Caki2 (cell line): ENCODE measurements at regions not wholly inside any gene's neighbourhood (a gene's known extent, or its start where the extent isn't known, plus 50 kb on each side); places are given as distances from the start of the nearest gene placed in this dataset.
A peak's percentile ranks its signal among the peaks of the same experiment; 100 is the strongest.
"Not testable (repeated sequence)": the region's sequence is repeated elsewhere in the genome, so short reads cannot be mapped to it uniquely, and the experiment has no call there.

ENCODE experiments used
- DNase-seq: peaks from one replicate; pipeline ENCODE4 v3.0.0-alpha.2; 2015; ENCODE audit warnings: low read depth
- in situ Hi-C: cut with HindIII; loops from 2 replicates; pipeline ENCODE4 v1.10.0; 2016; ENCODE audit warnings: low sequenced_read_pairs, low pct_unique_long_range_greater_than_20kb, mixed read lengths

- in situ Hi-C loops: no loop called here
- no peak for DNase-seq
Measured at GRCh38 chr3:79973917-79974595, 206.3 kb upstream of the ROBO1 start.

DNA sequence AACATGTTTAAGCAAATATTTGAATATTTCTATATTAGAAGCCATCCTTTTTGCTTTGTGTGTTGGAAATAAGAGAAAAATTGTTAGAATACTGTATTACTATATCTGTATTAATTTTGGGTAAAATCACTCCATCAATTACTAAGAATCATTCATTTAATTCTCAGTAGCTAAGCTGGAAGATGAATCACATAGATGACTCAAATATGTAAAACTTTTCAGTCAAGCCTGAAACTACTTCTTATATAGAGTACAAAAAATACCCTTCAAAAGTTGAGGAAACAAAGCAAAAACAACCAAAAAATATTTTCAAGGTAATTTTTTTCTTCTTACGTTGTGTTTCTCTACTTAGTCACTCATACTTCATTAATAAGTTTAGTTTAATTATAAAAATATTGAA lies 205.7 kb upstream of the ROBO1 start:
- in situ Hi-C loops: no loop called here
- no peak for DNase-seq

DNA sequence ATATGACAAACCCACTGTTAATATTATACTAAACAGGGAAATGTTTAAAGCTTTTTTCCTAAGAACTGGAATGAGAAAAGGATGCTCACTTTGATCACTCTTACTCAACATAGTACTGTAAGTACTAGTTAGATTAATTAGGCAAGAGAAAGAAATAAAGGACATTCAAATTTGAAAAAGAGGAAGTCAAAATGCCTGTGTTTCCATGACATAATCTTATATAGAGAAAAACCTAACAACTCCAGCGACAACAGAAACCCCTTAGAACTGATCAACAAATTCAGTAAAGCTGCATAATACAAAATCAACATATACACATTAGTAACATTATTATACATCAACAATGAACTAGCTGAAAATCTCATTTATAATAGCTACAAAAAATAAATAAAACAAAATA lies 200.6 kb upstream of the ROBO1 start:
- no peak for DNase-seq
- in situ Hi-C loops: no loop called here

- peak; percentile 7 for DNase-seq
Measured at GRCh38 chr3:79960594-79960993, 192.8 kb upstream of the ROBO1 start.

DNA sequence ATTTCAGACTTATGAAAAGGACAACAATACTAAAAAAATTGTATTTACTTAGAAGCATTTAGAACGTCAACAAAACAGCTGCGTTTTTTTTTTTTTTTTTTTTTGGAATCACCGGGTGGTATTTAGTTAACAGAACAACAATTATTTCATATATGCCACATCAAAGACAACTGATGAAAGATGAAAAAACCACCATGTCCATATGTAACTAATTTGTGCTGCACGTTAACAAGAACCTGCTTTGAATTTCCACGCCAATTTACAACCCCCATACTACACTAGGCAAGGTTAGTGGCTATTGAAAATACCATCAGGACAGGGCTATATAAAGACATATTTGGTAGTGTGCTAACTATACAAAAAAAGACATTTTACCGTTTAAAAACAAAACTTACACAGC lies 189.3 kb upstream of the ROBO1 start:
- DNase-seq: no peak
- in situ Hi-C loops: no loop called here

More at GRCh38 chr3:79960594-79960993, 192.8 kb upstream of the ROBO1 start:
- in situ Hi-C loops: no loop called here

GRCh38 chr3:79954756-79955155 lies 187.0 kb upstream of the ROBO1 start:
- DNase-seq: no peak
- in situ Hi-C loops: no loop called here

DNA sequence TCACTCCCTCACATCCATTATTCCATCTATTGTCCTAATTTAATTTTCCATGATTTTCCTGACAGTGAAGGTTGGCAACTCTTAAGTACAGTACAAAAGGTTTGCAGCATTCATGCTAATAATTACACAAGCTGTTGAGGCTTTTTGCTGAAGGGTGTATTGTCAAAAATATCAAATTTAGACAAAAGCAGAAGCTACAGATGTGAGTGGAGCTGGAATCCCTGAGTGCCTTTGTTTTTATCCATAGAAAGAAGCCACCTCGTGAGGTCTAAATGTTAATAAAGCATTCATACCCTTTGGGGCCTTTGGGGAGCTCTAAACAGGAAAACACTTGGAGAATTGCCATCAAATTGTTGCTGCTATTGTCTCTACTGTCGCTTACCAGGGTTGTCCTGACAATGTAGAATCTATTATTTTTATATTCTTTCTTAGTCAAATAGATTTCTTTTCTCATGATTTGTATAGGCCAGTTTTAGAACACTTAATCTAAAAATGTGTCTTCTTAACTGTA lies 185.8 kb upstream of the ROBO1 start:
- in situ Hi-C loops: no loop called here
- no peak for DNase-seq

- DNase-seq, in situ Hi-C loops: not testable (repeated sequence)
Measured at GRCh38 chr3:79951426-79951825, 183.6 kb upstream of the ROBO1 start.

- no peak for DNase-seq
- in situ Hi-C loops: no loop called here
Measured at GRCh38 chr3:79947957-79948356, 180.2 kb upstream of the ROBO1 start.

- DNase-seq: no peak
- in situ Hi-C loops: no loop called here
Measured at GRCh38 chr3:79947469-79947868, 179.7 kb upstream of the ROBO1 start.

GRCh38 chr3:79937567-79937966 lies 169.8 kb upstream of the ROBO1 start:
- peak; percentile 58 for DNase-seq
- in situ Hi-C loops: no loop called here

GRCh38 chr3:79930196-79930595 lies 162.4 kb upstream of the ROBO1 start:
- no peak for DNase-seq
- in situ Hi-C loops: no loop called here

DNA sequence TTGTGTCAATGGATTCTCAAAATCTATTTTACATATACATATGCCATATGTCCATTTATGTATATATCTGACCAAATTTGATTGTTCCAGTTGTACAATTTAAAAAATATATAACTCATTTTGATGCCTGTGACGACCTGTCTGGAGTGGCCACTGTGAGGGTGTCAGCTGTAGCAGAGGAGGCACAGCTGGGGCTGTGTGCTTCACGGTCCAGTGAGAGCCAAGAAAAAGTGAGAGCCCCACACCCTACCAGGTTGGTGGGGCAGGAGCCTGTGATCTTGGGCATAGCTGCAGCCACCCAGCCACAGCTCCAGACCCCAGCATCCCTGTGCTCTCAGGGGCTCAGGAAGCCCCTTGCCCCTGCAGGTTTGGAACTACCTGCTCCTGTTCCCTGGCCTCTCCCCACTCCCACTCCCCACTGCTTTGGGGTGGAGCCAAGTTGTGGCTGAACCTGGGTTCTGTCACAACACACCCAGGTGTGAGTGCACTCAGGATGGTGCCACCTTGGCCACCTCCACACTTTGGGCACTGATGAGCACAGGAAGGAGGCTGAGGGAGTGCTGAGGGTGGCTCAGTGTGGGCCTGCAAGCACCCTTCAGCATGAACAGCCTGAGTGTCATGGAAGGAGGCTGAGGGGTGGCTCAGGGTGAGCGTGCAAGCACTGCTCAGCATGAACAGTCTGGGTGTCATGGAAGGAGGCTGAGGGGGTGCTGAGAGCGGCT lies 161.1 kb upstream of the ROBO1 start:
- in situ Hi-C loops: no loop called here

GRCh38 chr3:79926522-79926921 lies 158.7 kb upstream of the ROBO1 start:
- no peak for DNase-seq
- in situ Hi-C loops: no loop called here

More for the DNA sequence above, 161.1 kb upstream of the ROBO1 start:
- no peak for DNase-seq

DNA sequence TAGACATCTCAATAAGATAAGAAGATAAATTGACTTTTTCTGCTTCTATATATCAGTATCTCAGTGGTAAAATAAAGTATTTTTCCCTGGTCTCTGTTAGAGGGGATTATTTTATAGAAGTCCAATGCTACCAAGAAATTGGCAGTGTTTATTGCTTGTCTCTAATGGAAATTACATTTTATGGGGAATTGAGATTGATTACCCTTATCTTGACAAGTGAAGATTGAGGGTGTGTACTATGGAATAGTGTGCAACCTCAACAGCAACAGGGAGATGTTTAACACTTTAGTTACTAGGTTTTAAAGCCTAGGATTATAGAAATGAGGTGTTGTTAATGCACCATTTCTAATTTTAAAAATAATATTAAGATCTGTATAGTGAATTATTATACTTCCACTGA lies 154.8 kb upstream of the ROBO1 start:
- in situ Hi-C loops: no loop called here
- DNase-seq: no peak

GRCh38 chr3:79917561-79917960 lies 149.8 kb upstream of the ROBO1 start:
- DNase-seq: peak; percentile 7
- in situ Hi-C loops: no loop called here

DNA sequence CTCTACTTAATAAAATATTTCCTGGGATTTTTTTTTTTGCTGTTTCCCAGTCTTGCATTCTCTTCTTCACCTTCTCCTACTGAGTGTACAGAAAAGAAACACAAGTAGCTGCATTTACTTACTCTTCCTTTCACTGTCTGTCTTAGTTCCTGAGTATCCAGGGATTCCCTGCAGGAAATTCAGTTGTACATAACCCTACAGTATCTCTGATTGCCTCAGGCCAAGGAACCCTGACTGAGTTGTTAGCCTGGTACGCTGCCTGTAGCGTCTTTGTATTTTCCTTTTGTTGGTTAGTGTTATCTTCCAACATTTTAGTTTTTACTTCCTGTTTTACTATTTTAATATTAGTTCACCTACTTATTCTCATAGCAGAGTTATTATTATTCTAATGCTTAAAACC lies 142.5 kb upstream of the ROBO1 start:
- in situ Hi-C loops: no loop called here
- no peak for DNase-seq

DNA sequence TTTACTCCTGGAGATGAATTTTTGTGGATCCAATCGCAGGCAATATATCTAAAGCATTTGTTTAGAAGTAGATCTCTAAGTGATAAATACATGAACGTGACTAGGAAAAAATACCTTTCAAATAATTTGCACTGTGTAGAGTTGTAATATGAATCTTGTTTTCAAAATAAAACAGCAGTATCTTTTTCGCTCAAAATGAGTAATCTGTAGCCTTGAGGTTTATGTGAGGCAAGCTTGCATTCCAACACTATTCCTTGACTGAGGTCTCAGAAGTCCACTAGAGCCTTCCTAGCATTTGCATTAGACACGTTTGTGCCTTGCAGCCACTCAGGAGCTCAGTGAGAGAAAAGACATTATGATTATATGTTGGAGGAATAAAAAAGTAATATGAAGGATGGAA lies 138.3 kb upstream of the ROBO1 start:
- in situ Hi-C loops: no loop called here
- no peak for DNase-seq

DNA sequence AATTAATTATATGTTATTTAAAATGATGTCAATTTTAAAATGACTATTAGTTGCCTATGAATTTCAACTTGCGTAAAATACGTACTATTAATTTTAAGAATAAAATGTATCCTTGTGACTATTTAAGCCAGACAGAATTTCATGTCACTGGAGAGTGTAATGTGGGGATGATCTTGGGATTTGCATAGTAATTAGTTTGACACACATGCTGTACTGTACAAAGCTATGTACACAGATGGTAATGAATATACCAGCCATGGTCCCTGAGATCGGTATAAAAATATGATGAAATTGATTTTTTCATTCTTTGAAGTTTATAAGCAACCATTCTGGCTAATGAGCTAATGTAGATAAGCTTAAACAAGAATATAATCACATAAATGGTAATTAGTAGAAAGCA lies 134.4 kb upstream of the ROBO1 start:
- in situ Hi-C loops: no loop called here

GRCh38 chr3:79898907-79899306 lies 131.1 kb upstream of the ROBO1 start:
- DNase-seq: no peak
- in situ Hi-C loops: no loop called here

More for the DNA sequence above, 134.4 kb upstream of the ROBO1 start:
- DNase-seq: no peak
